OCI-LY3 (cell line): ENCODE measurements at regions not wholly inside any gene's neighbourhood (a gene's known extent, or its start where the extent isn't known, plus 50 kb on each side); places are given as distances from the start of the nearest gene placed in this dataset.

Experiments used
- H2AFZ ChIP-seq: fragments of 200-600, 300-600 bp; shearing (Covaris generic); 2 replicates; pipeline ENCODE4 v1.6.0; 2014; ENCODE audit warnings: antibody characterized with exemption, low read depth, low read length
- H3K27ac ChIP-seq: fragments of 200-600, 300-600 bp; sonication (generic); 2 replicates; pipeline ENCODE4 v1.5.1; 2014; ENCODE audit warnings: mild to moderate bottlenecking, low read length, moderate library complexity, mixed read lengths
- H3K27me3 ChIP-seq: fragments of 200-600, 300-600 bp; sonication (generic); 2 replicates; pipeline ENCODE4 v1.6.1; 2014; ENCODE audit warnings: low read depth, low read length, mixed read lengths
- H3K36me3 ChIP-seq: fragments of 200-600, 300-600 bp; sonication (generic); replicated peaks from 2 replicates; pipeline ENCODE3; 2014; ENCODE audit warnings: low read depth, low read length, mixed read lengths
- H3K4me1 ChIP-seq: fragments of 300-600, 200-600 bp; sonication (generic); 2 replicates; pipeline ENCODE4 v1.6.1; 2014; ENCODE audit warnings: low read length, mixed read lengths
- H3K4me2 ChIP-seq: fragments of 200-600, 300-600 bp; sonication (generic); 2 replicates; pipeline ENCODE4 v1.6.1; 2014; ENCODE audit warnings: low read length, mixed read lengths
- H3K4me3 ChIP-seq: fragments of 300-600, 200-600 bp; sonication (generic); 2 replicates; pipeline ENCODE4 v1.5.1; 2014; ENCODE audit warnings: antibody characterized with exemption, mild to moderate bottlenecking, low read length, moderate library complexity
- H3K79me2 ChIP-seq: fragments of 300-600, 200-600 bp; shearing (Covaris generic); 2 replicates; pipeline ENCODE4 v1.6.1; 2014; ENCODE audit warnings: mild to moderate bottlenecking, low read length, mixed read lengths
- H3K9ac ChIP-seq: fragments of 300-600, 200-600 bp; shearing (Covaris generic); 2 replicates; pipeline ENCODE4 v1.6.0; 2014; ENCODE audit warnings: mild to moderate bottlenecking, low read length, moderate library complexity
- H3K9me3 ChIP-seq: fragments of 200-600, 300-600 bp; shearing (Covaris generic); 2 replicates; pipeline ENCODE4 v1.6.1; 2014; ENCODE audit warnings: low read length, mixed read lengths; ENCODE audit not compliant: insufficient read depth
- H4K20me1 ChIP-seq: fragments of 200-600, 300-600 bp; sonication (generic); 2 replicates; pipeline ENCODE4 v1.6.1; 2016; ENCODE audit warnings: low read length, mixed read lengths; ENCODE audit not compliant: insufficient read depth
- EZH2phosphoT487 ChIP-seq: fragments of 200-600 bp; shearing (Covaris generic); IDR thresholded peaks from 2 replicates; pipeline ENCODE4 v1.6.1; 2018; ENCODE audit warnings: antibody characterized with exemption, mixed run types, low read depth
- TF ChIP-seq, protein P1 (sequence below): fragments of 200-600, 300-600 bp; sonication (generic); IDR thresholded peaks from 2 replicates; pipeline ENCODE4 v1.5.1; 2014; ENCODE audit warnings: antibody characterized with exemption, low read length, low read depth

DNA sequence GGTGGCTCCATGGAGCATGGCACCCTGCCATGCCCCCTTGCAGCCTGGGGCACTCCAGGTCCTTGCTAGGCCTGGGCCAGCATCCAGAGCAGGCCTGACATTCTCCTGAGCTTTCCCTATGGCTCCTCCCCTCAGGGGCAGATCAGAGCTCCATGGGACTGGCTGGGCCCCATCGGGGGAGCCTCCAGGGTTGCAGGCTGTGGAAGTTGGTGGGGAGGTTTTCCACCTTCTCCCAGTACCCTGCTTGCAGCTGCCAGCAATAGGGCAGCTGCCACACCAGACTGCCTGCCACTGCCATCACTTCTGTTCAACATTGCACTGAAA is 75.7 kb upstream of the TP63 start:
- Histone ChIP-seq H2AFZ (no peak overlapping the region), H3K4me1 (peaks cover 32% of the 10 kb centered on the region), H3K36me3 (peaks cover 20% of the 10 kb centered on the region), H4K20me1 (no peaks in the 10 kb centered on the region), H3K79me2 (no peaks in the 10 kb centered on the region), H3K27ac (no peak overlapping the region), H3K4me3 (no peak overlapping the region), H3K9me3 (peaks cover 22% of the 10 kb centered on the region), H3K9ac (no peak overlapping the region), H3K4me2 (peak overlapping the region; percentile 20; the same call in 1 of the 2 replicates), H3K27me3 (no peaks in the 10 kb centered on the region)
- no peak for TF ChIP-seq EZH2phosphoT487
- TF ChIP-seq, protein P1, sequence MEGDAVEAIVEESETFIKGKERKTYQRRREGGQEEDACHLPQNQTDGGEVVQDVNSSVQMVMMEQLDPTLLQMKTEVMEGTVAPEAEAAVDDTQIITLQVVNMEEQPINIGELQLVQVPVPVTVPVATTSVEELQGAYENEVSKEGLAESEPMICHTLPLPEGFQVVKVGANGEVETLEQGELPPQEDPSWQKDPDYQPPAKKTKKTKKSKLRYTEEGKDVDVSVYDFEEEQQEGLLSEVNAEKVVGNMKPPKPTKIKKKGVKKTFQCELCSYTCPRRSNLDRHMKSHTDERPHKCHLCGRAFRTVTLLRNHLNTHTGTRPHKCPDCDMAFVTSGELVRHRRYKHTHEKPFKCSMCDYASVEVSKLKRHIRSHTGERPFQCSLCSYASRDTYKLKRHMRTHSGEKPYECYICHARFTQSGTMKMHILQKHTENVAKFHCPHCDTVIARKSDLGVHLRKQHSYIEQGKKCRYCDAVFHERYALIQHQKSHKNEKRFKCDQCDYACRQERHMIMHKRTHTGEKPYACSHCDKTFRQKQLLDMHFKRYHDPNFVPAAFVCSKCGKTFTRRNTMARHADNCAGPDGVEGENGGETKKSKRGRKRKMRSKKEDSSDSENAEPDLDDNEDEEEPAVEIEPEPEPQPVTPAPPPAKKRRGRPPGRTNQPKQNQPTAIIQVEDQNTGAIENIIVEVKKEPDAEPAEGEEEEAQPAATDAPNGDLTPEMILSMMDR, result no peak

GRCh38 chr3:189557824-189558223 is 73.4 kb upstream of the TP63 start:
- no peak overlapping the region for H3K4me3 ChIP-seq
- H3K79me2 ChIP-seq, result no peaks in the 10 kb centered on the region
- H2AFZ ChIP-seq, result no peak overlapping the region
- no peaks in the 10 kb centered on the region for H4K20me1 ChIP-seq
- H3K9ac ChIP-seq, result no peak overlapping the region
- TF ChIP-seq, protein P1, result no peak
- TF ChIP-seq EZH2phosphoT487, result no peak
- H3K4me1 ChIP-seq, result peaks cover 37% of the 10 kb centered on the region
- H3K27me3 ChIP-seq, result no peaks in the 10 kb centered on the region
- peak overlapping the region; percentile 33 for H3K27ac ChIP-seq
- peaks cover 14% of the 10 kb centered on the region; the same call in 1 of the 2 replicates for H3K9me3 ChIP-seq
- peaks cover 16% of the 10 kb centered on the region for H3K36me3 ChIP-seq
- peak overlapping the region; percentile 4; the same call in 1 of the 2 replicates for H3K4me2 ChIP-seq

- H3K79me2 ChIP-seq, result no peaks in the 10 kb centered on the region
- TF ChIP-seq, protein P1, result no peak
- no peak for TF ChIP-seq EZH2phosphoT487
- peaks cover 51% of the 10 kb centered on the region for H3K4me1 ChIP-seq
- H3K27me3 ChIP-seq, result no peaks in the 10 kb centered on the region
- H4K20me1 ChIP-seq, result no peaks in the 10 kb centered on the region
- H3K4me2 ChIP-seq, result no peak overlapping the region
- H2AFZ ChIP-seq, result no peak overlapping the region
- peaks cover 14% of the 10 kb centered on the region; the same call in 1 of the 2 replicates for H3K9me3 ChIP-seq
- no peak overlapping the region for H3K9ac ChIP-seq
- H3K4me3 ChIP-seq, result no peak overlapping the region
- peaks cover 16% of the 10 kb centered on the region for H3K36me3 ChIP-seq
- no peak overlapping the region for H3K27ac ChIP-seq
Observed at GRCh38 chr3:189561256-189561655, 69.9 kb upstream of the TP63 start.

DNA sequence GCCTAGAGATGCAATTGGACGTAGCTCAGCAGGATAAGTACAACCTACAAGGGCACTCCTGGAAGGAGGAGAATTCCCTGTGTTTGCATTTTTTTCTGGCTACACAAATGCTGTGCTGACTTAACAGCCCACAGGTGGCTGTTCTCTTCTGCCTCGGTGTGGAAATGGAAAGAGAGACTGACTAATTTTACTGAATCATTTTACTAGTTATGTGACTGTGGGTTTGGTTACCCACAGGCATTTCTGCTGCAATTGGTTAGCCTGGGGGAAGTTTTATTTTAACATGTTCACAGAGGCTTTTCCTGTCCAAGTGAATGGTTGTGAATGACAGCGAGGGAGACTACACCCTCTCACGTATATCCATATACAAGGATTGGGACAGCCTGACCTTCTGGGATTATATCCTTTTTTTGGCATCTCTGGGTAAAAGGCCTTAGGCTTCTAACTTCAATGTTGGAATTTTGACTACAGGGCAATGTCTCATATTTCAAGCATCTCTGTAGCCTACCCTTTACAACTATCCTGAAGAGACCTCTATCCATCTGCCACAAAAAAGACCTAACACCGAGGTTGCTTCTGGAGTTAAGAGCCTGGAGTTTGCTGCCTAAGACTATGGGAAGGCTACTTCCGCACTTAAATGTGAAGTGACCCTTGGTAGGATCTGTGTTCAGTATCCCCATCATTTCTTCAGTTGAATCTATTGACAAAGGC is 67.2 kb upstream of the TP63 start:
- Histone ChIP-seq H3K9ac (peak overlapping the region; percentile 33; the same call in 1 of the 2 replicates), H3K4me3 (peak overlapping the region; percentile 55), H2AFZ (no peak overlapping the region), H4K20me1 (no peaks in the 10 kb centered on the region), H3K27ac (peak overlapping the region; percentile 52), H3K4me1 (peaks cover 65% of the 10 kb centered on the region), H3K79me2 (no peaks in the 10 kb centered on the region), H3K4me2 (peak overlapping the region; percentile 81), H3K27me3 (no peaks in the 10 kb centered on the region), H3K9me3 (no peaks in the 10 kb centered on the region), H3K36me3 (no peaks in the 10 kb centered on the region)
- TF ChIP-seq, protein P1, result peak; percentile 18; the same call in 1 of the 2 replicates
- no peak for TF ChIP-seq EZH2phosphoT487
